Fibroblast of mammary gland (primary cell): ENCODE measurements at regions not wholly inside any gene's neighbourhood (a gene's known extent, or its start where the extent isn't known, plus 50 kb on each side); places are given as distances from the start of the nearest gene placed in this dataset.

Experiments used
- DNase-seq: peaks from one replicate; pipeline ENCODE4 v3.0.0-alpha.2; 2010; ENCODE audit warnings: low read depth
- H3K4me3 ChIP-seq: 2 replicates; pipeline ENCODE4 v1.5.1; 2011; ENCODE audit warnings: low read depth, mild to moderate bottlenecking, low read length, moderate library complexity; ENCODE audit not compliant: control insufficient read depth
- TF ChIP-seq, protein P1 (sequence below): conservative IDR thresholded peaks from 2 replicates; pipeline ENCODE4 v1.5.1; 2011; ENCODE audit warnings: low read depth, low read length, inconsistent platforms; ENCODE audit not compliant: control insufficient read depth, insufficient read depth

GRCh38 chr1:73401666-73402065 lies 796.3 kb downstream of the LRRIQ3 start:
- no peak overlapping the region for H3K4me3 ChIP-seq
- TF ChIP-seq, protein P1, sequence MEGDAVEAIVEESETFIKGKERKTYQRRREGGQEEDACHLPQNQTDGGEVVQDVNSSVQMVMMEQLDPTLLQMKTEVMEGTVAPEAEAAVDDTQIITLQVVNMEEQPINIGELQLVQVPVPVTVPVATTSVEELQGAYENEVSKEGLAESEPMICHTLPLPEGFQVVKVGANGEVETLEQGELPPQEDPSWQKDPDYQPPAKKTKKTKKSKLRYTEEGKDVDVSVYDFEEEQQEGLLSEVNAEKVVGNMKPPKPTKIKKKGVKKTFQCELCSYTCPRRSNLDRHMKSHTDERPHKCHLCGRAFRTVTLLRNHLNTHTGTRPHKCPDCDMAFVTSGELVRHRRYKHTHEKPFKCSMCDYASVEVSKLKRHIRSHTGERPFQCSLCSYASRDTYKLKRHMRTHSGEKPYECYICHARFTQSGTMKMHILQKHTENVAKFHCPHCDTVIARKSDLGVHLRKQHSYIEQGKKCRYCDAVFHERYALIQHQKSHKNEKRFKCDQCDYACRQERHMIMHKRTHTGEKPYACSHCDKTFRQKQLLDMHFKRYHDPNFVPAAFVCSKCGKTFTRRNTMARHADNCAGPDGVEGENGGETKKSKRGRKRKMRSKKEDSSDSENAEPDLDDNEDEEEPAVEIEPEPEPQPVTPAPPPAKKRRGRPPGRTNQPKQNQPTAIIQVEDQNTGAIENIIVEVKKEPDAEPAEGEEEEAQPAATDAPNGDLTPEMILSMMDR = no peak
- DNase-seq = no peak

GRCh38 chr1:73382966-73383365 lies 815.0 kb downstream of the LRRIQ3 start:
- no peak overlapping the region for H3K4me3 ChIP-seq
- TF ChIP-seq, protein P1 = no peak
- no peak for DNase-seq

DNA sequence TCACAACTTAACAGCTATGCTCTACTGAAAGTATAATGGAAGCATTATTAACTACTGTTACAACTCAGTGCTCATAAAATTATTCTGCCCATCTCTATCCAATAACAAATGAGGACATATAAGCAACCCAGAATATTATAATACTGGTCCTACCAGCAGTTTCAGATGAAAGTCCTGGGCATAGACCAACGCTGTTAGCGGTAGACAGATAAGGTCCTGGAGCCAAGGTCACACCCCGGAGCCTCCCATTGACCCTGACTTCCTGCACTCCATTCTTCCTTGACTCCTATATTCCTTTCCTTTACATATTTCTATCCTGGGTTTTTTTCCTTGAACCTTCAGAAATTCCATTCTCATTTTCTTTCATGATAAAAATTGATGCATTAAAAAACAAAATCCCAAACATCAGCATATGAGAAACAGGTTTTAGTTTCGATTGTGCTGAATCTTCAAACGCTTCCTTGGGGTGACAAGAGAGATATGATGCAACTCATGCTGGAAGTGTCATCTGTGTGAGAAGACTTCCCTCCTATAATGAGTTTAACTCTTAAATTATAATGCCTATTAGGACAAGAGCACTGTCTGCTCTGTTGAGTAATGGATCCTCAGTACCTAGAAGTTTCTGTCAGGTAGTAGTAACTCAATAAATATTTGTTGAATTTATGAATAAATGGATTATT lies 831.1 kb downstream of the LRRIQ3 start:
- no peak for DNase-seq
- TF ChIP-seq, protein P1 = no peak
- H3K4me3 ChIP-seq = no peak overlapping the region

GRCh38 chr1:73359001-73359400 lies 839.0 kb downstream of the LRRIQ3 start:
- TF ChIP-seq, protein P1 = no peak
- DNase-seq = no peak
- H3K4me3 ChIP-seq = no peak overlapping the region

- TF ChIP-seq, protein P1 = no peak
- DNase-seq = no peak
- no peak overlapping the region for H3K4me3 ChIP-seq
Observed at GRCh38 chr1:73356485-73356884, 841.5 kb downstream of the LRRIQ3 start.

DNA sequence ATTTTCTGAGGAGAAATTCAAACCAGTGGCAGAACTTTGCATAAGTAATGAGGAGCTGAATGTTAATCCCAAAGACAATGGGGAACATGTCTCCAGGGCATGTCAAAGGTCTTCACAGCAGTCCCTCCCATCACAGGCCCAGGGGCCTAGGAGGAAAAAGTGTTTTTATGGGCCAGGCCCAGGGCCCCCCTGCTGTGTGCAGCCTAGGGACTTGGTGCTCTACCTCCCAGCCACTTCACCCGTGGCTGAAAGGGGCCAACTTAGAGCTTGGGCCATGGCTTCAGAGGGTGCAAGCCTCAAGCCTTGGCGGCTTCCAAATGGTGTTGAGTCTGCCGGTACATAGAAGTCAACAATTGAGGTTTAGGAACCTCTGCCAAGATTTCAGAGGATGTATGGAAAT lies 854.0 kb downstream of the LRRIQ3 start:
- TF ChIP-seq, protein P1 = no peak
- DNase-seq = no peak
- H3K4me3 ChIP-seq = no peak overlapping the region

DNA sequence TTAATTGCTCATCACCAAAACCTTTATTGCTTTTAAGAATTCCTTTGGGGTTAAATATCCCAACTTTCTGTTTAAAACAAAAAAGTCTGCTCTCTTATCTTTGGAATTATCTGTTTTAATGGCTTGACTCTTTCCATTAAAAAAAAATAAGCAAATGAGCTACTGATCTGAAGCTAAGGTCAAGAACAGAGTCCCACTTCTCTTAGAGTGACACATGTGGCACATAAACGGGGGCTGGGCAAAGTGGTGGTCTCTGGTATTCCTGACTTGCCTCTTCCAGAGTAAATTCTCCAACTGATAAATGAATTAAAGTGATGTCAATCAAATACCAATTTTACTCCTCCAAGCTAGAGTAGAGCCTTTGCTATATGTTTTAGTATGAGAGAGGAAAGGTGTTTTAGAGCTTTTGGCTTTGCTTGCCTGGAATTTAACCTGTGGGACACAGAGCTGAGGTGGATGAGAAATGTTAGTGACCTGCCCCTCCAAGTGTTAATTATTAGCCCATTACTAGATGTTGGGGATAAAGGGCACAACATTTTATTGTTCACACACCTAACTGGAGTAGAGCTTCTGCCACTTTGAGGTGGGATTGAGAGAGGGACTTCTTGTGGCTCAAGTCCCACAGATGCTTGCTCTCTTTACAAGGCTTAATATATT lies 864.0 kb downstream of the LRRIQ3 start:
- H3K4me3 ChIP-seq = no peak overlapping the region
- TF ChIP-seq, protein P1 = no peak
- no peak for DNase-seq
